SU-DHL-6 (cell line): ENCODE measurements at regions not wholly inside any gene's neighbourhood (a gene's known extent, or its start where the extent isn't known, plus 50 kb on each side); places are given as distances from the start of the nearest gene placed in this dataset.

Experiments used
- H2AFZ ChIP-seq: fragments of 200-600 bp; sonication (generic); 2 replicates; pipeline ENCODE4 v1.6.1; 2014; ENCODE audit warnings: low read depth, mild to moderate bottlenecking, moderate library complexity, mixed read lengths, antibody characterized with exemption, low read length; ENCODE audit not compliant: severe bottlenecking
- H3F3A ChIP-seq: fragments of 200-600 bp; shearing (Covaris generic); 2 replicates; pipeline ENCODE4 v1.6.0; 2016; ENCODE audit warnings: antibody characterized with exemption, mild to moderate bottlenecking; ENCODE audit not compliant: insufficient read depth
- H3K27ac ChIP-seq: fragments of 200-600 bp; sonication (generic); 2 replicates; pipeline ENCODE4 v1.5.1; 2016; ENCODE audit warnings: low read depth, mild to moderate bottlenecking, low read length, moderate library complexity, mixed read lengths
- H3K27me3 ChIP-seq: fragments of 200-600 bp; sonication (generic), shearing (Covaris generic); 2 replicates; pipeline ENCODE4 v1.6.0; 2014; ENCODE audit warnings: mild to moderate bottlenecking, low read length
- H3K36me3 ChIP-seq: fragments of 200-600 bp; sonication (generic); 2 replicates; pipeline ENCODE4 v1.6.1; 2014; ENCODE audit warnings: mild to moderate bottlenecking, low read length, mixed read lengths
- H3K4me2 ChIP-seq: fragments of 300-600, 200-600 bp; shearing (Covaris generic), sonication (generic); 2 replicates; pipeline ENCODE4 v1.6.0; 2014; ENCODE audit warnings: low read length, low read depth, mild to moderate bottlenecking; ENCODE audit not compliant: poor library complexity, severe bottlenecking
- H3K4me3 ChIP-seq: fragments of 200-600 bp; sonication (generic); 2 replicates; pipeline ENCODE4 v1.5.1; 2014; ENCODE audit warnings: antibody characterized with exemption, low read length, mild to moderate bottlenecking, mixed read lengths; ENCODE audit not compliant: insufficient read depth, poor library complexity, severe bottlenecking
- H3K79me2 ChIP-seq: fragments of 200-600 bp; sonication (generic); 2 replicates; pipeline ENCODE4 v1.6.1; 2014; ENCODE audit warnings: mild to moderate bottlenecking, low read length, moderate library complexity; ENCODE audit not compliant: insufficient read depth
- H3K9ac ChIP-seq: fragments of 200-600 bp; sonication (generic); 2 replicates; pipeline ENCODE4 v1.7.0; 2014; ENCODE audit warnings: mild to moderate bottlenecking, low read length
- H3K9me2 ChIP-seq: fragments of 200-600 bp; sonication (generic); replicated peaks from 2 replicates; pipeline ENCODE4 v1.6.1; 2014; ENCODE audit warnings: low read length; ENCODE audit not compliant: insufficient read depth
- H3K9me3 ChIP-seq: fragments of 200-600 bp; sonication (generic); 2 replicates; pipeline ENCODE4 v1.6.1; 2014; ENCODE audit warnings: low read length, mixed read lengths; ENCODE audit not compliant: insufficient read depth
- H4K20me1 ChIP-seq: fragments of 200-600 bp; sonication (generic); 2 replicates; pipeline ENCODE4 v1.6.1; 2014; ENCODE audit warnings: low read depth, mild to moderate bottlenecking, antibody characterized with exemption, low read length, moderate library complexity, mixed read lengths
- CTCF ChIP-seq: fragments of 200-600 bp; sonication (generic); IDR thresholded peaks from one replicate; pipeline ENCODE4 v1.5.1; 2017; ENCODE audit warnings: antibody characterized with exemption, mild to moderate bottlenecking, low read length, moderate library complexity; ENCODE audit not compliant: insufficient read depth, poor library complexity, severe bottlenecking
- EZH2phosphoT487 ChIP-seq: fragments of 200-600 bp; sonication (generic), shearing (Covaris generic); conservative IDR thresholded peaks from 2 replicates; pipeline ENCODE4 v1.6.1; 2018; ENCODE audit warnings: mild to moderate bottlenecking, antibody characterized with exemption, low read length, moderate library complexity, mixed read lengths

- no peak overlapping the region for H2AFZ ChIP-seq
- H3K27ac ChIP-seq = no peak overlapping the region
- no peaks in the 10 kb centered on the region for H3K9me2 ChIP-seq
- H3K4me2 ChIP-seq = no peak overlapping the region
- no peaks in the 10 kb centered on the region for H4K20me1 ChIP-seq
- no peaks in the 10 kb centered on the region for H3K9me3 ChIP-seq
- H3K4me3 ChIP-seq = no peak overlapping the region
- TF ChIP-seq CTCF = no peak
- no peak for TF ChIP-seq EZH2phosphoT487
- H3K27me3 ChIP-seq = no peaks in the 10 kb centered on the region
- no peak overlapping the region for H3K9ac ChIP-seq
- no peaks in the 10 kb centered on the region for H3F3A ChIP-seq
- no peaks in the 10 kb centered on the region for H3K36me3 ChIP-seq
- no peaks in the 10 kb centered on the region for H3K79me2 ChIP-seq
Measured at GRCh38 chr12:85733221-85733840, 102.9 kb downstream of the RASSF9 start.

- no peaks in the 10 kb centered on the region for H3K27me3 ChIP-seq
- no peaks in the 10 kb centered on the region for H3K79me2 ChIP-seq
- no peak overlapping the region for H3K9ac ChIP-seq
- H3K9me3 ChIP-seq = no peaks in the 10 kb centered on the region
- no peaks in the 10 kb centered on the region for H3K9me2 ChIP-seq
- no peak overlapping the region for H2AFZ ChIP-seq
- H3K4me3 ChIP-seq = no peak overlapping the region
- TF ChIP-seq CTCF (no peak), EZH2phosphoT487 (no peak)
- no peak overlapping the region for H3K4me2 ChIP-seq
- no peaks in the 10 kb centered on the region for H4K20me1 ChIP-seq
- no peaks in the 10 kb centered on the region for H3K36me3 ChIP-seq
- no peak overlapping the region for H3K27ac ChIP-seq
- H3F3A ChIP-seq = no peaks in the 10 kb centered on the region
Measured at GRCh38 chr12:85733984-85734383, 102.2 kb downstream of the RASSF9 start.

GRCh38 chr12:85740186-85740585, 96.0 kb downstream of the RASSF9 start:
- Histone ChIP-seq H3F3A (no peaks in the 10 kb centered on the region), H3K27me3 (no peaks in the 10 kb centered on the region), H4K20me1 (no peaks in the 10 kb centered on the region), H3K79me2 (no peaks in the 10 kb centered on the region), H3K9me3 (no peaks in the 10 kb centered on the region), H3K27ac (no peak overlapping the region), H3K9ac (no peak overlapping the region), H3K4me2 (no peak overlapping the region), H2AFZ (no peak overlapping the region), H3K9me2 (no peaks in the 10 kb centered on the region), H3K4me3 (no peak overlapping the region), H3K36me3 (no peaks in the 10 kb centered on the region)
- TF ChIP-seq CTCF = no peak
- TF ChIP-seq EZH2phosphoT487 = no peak
